Upper lobe of left lung (tissue), 6 donors: ENCODE measurements at regions not wholly inside any gene's neighbourhood (a gene's known extent, or its start where the extent isn't known, plus 50 kb on each side); places are given as distances from the start of the nearest gene placed in this dataset.
"Not testable (repeated sequence)": the region's sequence is repeated elsewhere in the genome, so short reads cannot be mapped to it uniquely, and the experiment has no call there.

Experiments used
- ATAC-seq, 2 donors: fragments of 200-7000 bp; cut with Tn5 transposase; one replicate each; pipeline ENCODE4 v1.9.1; 2022; ENCODE audit warnings: mild to moderate bottlenecking in 2 of 2, moderate library complexity in 2 of 2; ENCODE audit not compliant: low FRiP score in 2 of 2
- DNase-seq, 2 donors: peaks; one replicate each; pipeline ENCODE4 v3.0.0-alpha.2; 2019 to 2020
- H3K27ac ChIP-seq, 4 donors: fragments of 200-600 bp; sonication (generic); one replicate each; pipeline ENCODE4 v1.5.1; 2016 to 2019
- H3K27me3 ChIP-seq, 4 donors: fragments of 200-600 bp; sonication (generic); one replicate each; pipeline ENCODE4 v1.5.1; 2017 to 2019
- H3K36me3 ChIP-seq, 4 donors: fragments of 200-600 bp; sonication (generic); one replicate each; pipeline ENCODE4 v1.5.1; 2016 to 2019
- H3K4me1 ChIP-seq, 4 donors: fragments of 200-600 bp; sonication (generic); one replicate each; pipeline ENCODE4 v1.5.1; 2018 to 2019
- H3K4me3 ChIP-seq, 4 donors: fragments of 200-600 bp; sonication (generic); one replicate each; pipeline ENCODE4 v1.5.1; 2017 to 2019; ENCODE audit warnings: mild to moderate bottlenecking in 2 of 4, moderate library complexity in 1 of 4
- H3K9me3 ChIP-seq, 4 donors: fragments of 200-600 bp; sonication (generic); one replicate each; pipeline ENCODE4 v1.5.1; 2018 to 2019
- EP300 ChIP-seq, 4 donors: sonication (generic); formaldehyde crosslinking; IDR thresholded peaks; one replicate each; pipeline ENCODE4 v1.5.1; 2017; ENCODE audit warnings: antibody characterized with exemption in 4 of 4, control low read depth in 2 of 4
- POLR2A ChIP-seq, 4 donors: fragments of 450-650 bp; IDR thresholded peaks; one replicate each; pipeline ENCODE4 v1.5.1; 2016 to 2017; ENCODE audit warnings: antibody characterized with exemption in 4 of 4, mild to moderate bottlenecking in 2 of 4
- POLR2AphosphoS5 ChIP-seq, 2 donors: sonication (generic); formaldehyde crosslinking; IDR thresholded peaks; one replicate each; pipeline ENCODE4 v1.5.1; 2017; ENCODE audit warnings: antibody characterized with exemption in 2 of 2
- WGBS, 2 donors: methylation state at CpG; one replicate each; pipeline ENCODE4 v1.1.5; 2017 to 2018; 5-methylcytosine and 5-hydroxymethylcytosine counted together
- TF ChIP-seq, protein P1 (sequence below), 6 experiments: fragments of 450-650 bp in 4 of 6; fragments of 200-600 bp in 2 of 6; sonication (generic) in 2 of 6; IDR thresholded peaks; one replicate each; pipeline ENCODE4 v1.5.1; 2016 to 2019; ENCODE audit warnings: antibody characterized with exemption in 6 of 6
- donor health status: DM: no; HTN: no; CAD: no; lungs with moderate emphysema.
- donor health status: DM: no; HTN: yes; CAD: no; lungs with severe emphysema.

DNA sequence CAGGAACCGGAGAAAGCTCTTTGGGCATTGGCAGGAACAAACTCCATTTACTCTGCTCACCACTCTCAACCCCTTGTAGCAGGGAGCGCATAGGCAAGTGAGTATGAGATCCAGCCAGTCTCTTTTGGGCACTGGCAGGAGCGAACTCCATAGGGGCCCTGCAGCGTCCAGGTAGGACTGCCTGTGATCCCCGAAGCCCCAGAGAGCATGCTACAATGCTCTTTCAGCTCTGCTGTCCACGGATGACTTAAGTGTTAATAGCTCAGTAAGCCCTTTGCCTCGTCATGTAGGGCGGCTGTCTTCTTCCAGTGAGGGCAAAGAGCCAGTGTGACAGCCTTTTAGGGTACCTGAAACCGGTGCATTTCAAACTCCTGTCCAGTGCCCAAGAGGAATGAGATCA lies 1525.6 kb upstream of the RAG2 start:
- 72 to 74% methylated on average over 5 to 9 of the region's 9 CpGs for WGBS, 2 donors
- H3K27ac ChIP-seq, result no peak overlapping the region
- H3K4me3 ChIP-seq, result no peak overlapping the region
- ATAC-seq (no peak), DNase-seq (no peak)
- no peaks in the 10 kb centered on the region for H3K27me3 ChIP-seq
- TF ChIP-seq, protein P1, sequence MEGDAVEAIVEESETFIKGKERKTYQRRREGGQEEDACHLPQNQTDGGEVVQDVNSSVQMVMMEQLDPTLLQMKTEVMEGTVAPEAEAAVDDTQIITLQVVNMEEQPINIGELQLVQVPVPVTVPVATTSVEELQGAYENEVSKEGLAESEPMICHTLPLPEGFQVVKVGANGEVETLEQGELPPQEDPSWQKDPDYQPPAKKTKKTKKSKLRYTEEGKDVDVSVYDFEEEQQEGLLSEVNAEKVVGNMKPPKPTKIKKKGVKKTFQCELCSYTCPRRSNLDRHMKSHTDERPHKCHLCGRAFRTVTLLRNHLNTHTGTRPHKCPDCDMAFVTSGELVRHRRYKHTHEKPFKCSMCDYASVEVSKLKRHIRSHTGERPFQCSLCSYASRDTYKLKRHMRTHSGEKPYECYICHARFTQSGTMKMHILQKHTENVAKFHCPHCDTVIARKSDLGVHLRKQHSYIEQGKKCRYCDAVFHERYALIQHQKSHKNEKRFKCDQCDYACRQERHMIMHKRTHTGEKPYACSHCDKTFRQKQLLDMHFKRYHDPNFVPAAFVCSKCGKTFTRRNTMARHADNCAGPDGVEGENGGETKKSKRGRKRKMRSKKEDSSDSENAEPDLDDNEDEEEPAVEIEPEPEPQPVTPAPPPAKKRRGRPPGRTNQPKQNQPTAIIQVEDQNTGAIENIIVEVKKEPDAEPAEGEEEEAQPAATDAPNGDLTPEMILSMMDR (IDR thresholded peaks at IDR 0.05), result no peak
- TF ChIP-seq POLR2A (IDR thresholded peaks at IDR 0.05) (no peak), POLR2AphosphoS5 (IDR thresholded peaks at IDR 0.05) (no peak), EP300 (IDR thresholded peaks at IDR 0.05) (no peak)
- no peaks in the 10 kb centered on the region for H3K4me1 ChIP-seq
- no peaks in the 10 kb centered on the region for H3K36me3 ChIP-seq
- no peaks in the 10 kb centered on the region for H3K9me3 ChIP-seq

DNA sequence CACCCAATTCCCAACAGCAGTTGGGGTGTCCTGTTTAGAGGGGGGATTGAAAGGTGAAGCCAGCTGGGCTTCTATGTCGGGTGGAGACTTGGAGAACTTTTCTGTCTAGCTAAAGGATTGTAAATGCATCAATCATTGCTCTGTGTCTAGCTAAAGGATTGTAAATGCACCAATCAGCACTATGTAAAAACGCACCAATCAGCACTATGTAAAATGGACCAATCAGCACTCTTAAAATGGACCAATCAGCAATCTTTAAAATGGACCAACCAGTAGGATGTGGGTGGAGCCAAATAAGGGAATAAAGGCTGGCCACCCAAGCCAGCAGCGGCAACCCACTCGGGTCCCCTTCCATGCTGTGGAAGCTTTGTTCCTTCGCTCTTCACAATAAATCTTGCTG lies 1518.6 kb upstream of the RAG2 start:
- H3K4me3 ChIP-seq, H3K27ac ChIP-seq, H3K36me3 ChIP-seq, ATAC-seq, H3K9me3 ChIP-seq, H3K4me1 ChIP-seq, DNase-seq, H3K27me3 ChIP-seq: not testable (repeated sequence)
- WGBS, 2 donors, result 95% methylated on average over 5 of the region's 5 CpGs

DNA sequence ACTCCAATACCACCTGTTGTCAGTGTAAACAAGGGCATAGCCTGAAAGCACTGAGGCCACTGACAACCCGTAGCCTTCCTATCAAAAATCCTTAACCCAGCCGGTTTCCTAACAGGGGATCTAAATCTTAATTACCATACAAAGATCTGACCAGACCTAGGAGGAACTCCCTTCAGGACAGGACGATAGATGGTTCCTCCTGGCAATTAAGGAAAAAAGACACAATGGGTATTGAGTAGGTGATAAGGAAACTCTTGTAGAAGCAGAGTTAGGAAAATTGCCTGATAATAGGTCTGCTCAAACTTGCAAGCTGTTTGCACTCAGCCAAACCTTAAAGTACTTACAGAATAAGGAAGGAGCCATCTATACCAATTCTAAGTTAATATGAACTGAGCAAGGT lies 1517.3 kb upstream of the RAG2 start:
- H3K9me3 ChIP-seq, H3K27me3 ChIP-seq, ATAC-seq, H3K4me1 ChIP-seq, H3K4me3 ChIP-seq, H3K36me3 ChIP-seq, H3K27ac ChIP-seq, DNase-seq: not testable (repeated sequence)
- 53 to 69% methylated on average over 3 of the region's 3 CpGs for WGBS, 2 donors

DNA sequence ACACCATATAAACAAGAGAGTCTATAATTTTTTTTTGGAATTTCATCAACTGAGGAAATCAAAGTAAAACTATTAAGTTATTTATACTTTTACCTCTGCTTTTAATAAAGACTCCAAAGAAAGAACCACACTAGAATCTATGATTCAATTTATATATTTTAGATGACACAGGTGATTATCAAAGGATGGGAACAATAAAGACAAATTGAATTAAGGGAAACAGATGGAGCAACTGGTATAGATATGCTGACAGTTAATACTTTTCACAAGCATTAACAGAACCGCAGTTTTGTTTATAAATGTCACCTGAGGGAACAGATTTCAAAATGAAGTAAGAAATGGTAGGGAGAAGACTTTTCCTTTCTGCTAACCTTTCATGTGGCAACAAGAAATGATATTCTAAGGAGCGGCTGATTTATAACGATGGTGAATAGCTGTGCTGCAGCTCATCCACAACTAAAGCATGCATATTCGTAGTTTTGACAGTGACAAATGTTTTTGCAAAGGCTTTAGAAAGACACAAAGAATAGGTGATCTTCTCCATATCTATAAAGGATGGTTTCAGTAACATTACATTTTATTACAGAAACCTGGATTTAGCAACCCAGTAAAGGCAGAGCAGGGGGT lies 1502.9 kb upstream of the RAG2 start:
- no peaks in the 10 kb centered on the region for H3K36me3 ChIP-seq
- WGBS, 2 donors, result 57 to 73% methylated on average over 4 of the region's 4 CpGs
- H3K9me3 ChIP-seq, result no peaks in the 10 kb centered on the region
- no peaks in the 10 kb centered on the region for H3K4me1 ChIP-seq
- no peak overlapping the region for H3K4me3 ChIP-seq
- H3K27ac ChIP-seq, result no peak overlapping the region
- no peak for ATAC-seq
- no peak for TF ChIP-seq POLR2AphosphoS5 (IDR thresholded peaks at IDR 0.05)
- TF ChIP-seq, protein P1 (IDR thresholded peaks at IDR 0.05), result no peak
- no peak for TF ChIP-seq POLR2A (IDR thresholded peaks at IDR 0.05)
- no peak for TF ChIP-seq EP300 (IDR thresholded peaks at IDR 0.05)
- no peaks in the 10 kb centered on the region for H3K27me3 ChIP-seq
- DNase-seq, result no peak

DNA sequence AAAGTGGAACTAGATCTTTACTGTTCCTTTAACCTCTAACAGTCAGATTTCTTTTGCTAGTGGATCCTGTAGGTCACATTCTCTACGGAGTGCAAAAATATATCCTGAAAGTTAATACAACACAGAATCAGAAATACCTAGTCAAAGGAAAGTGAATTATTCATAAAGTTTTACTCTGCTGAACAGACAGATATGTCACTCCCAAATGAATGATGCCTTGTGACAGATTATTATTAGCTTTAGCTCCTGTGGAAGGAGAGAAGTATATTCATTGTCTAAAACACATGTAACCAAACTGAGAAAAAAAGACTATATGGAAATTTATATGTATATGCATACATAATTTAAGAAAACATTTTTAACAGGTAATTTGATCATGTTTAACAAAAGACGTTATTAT lies 1497.2 kb upstream of the RAG2 start:
- Histone ChIP-seq H3K9me3 (peaks cover 0 to under 1% (median 0%) of the 10 kb centered on the region in 4 donors), H3K27ac (no peak overlapping the region), H3K36me3 (no peaks in the 10 kb centered on the region), H3K27me3 (no peaks in the 10 kb centered on the region), H3K4me1 (no peaks in the 10 kb centered on the region), H3K4me3 (no peak overlapping the region)
- WGBS, 2 donors, result 72 to 82% methylated on average over 2 of the region's 2 CpGs
- ATAC-seq (no peak), DNase-seq (no peak)
- no peak for TF ChIP-seq POLR2A (IDR thresholded peaks at IDR 0.05)
- TF ChIP-seq, protein P1 (IDR thresholded peaks at IDR 0.05), result no peak
- no peak for TF ChIP-seq EP300 (IDR thresholded peaks at IDR 0.05)
- TF ChIP-seq POLR2AphosphoS5 (IDR thresholded peaks at IDR 0.05), result no peak

DNA sequence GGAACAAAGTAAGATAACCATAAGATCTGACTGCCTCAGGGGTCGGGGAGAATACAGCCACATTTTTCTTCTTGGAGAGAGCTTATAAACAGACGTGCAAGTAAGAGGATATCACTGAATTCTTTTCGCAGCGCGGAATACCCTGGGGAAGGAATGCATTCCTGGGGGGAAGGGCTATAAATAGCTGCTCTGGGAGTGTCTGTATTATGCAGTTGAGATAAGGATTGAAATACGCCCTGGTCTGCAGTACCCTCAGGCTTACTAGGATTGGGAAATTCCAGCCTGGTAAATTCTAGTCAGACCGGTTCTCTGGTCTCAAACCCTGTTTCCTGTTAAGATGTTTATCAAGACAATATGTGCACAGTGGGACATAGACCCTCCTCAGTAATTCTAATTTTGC lies 1491.7 kb upstream of the RAG2 start:
- H3K36me3 ChIP-seq, result no peaks in the 10 kb centered on the region
- no peak for ATAC-seq
- 50 to 63% methylated on average over 7 of the region's 7 CpGs for WGBS, 2 donors

More for the DNA sequence above, 1491.7 kb upstream of the RAG2 start:
- Histone ChIP-seq H3K9me3 (peaks cover 0 to 9% (median 1%) of the 10 kb centered on the region in 4 donors), H3K27me3 (no peaks in the 10 kb centered on the region), H3K4me1 (no peaks in the 10 kb centered on the region), H3K4me3 (no peak overlapping the region), H3K27ac (no peak overlapping the region)
- TF ChIP-seq POLR2A (IDR thresholded peaks at IDR 0.05), result no peak
- TF ChIP-seq EP300 (IDR thresholded peaks at IDR 0.05), result peak in 1 of 4 donors; percentile 14
- DNase-seq, result peak in 1 of 2 donors; percentile 21
